Effector memory CD8-positive, alpha-beta T cell (primary cell): ENCODE measurements at regions not wholly inside any gene's neighbourhood (a gene's known extent, or its start where the extent isn't known, plus 50 kb on each side); places are given as distances from the start of the nearest gene placed in this dataset.

Experiments used
- ATAC-seq: fragments of 150-1000 bp; cut with Tn5 transposase; replicated peaks from 2 replicates; pipeline ENCODE4 v1.10.0; 2021; ENCODE audit warnings: mild to moderate bottlenecking, moderate library complexity
- DNase-seq, 3 experiments: peaks; one replicate each; pipeline ENCODE4 v3.0.0; 2021
- H3K27ac Mint-ChIP-seq, 2 donors: one replicate each; pipeline ENCODE4 v1.8.0; 2022; ENCODE audit warnings: mild to moderate bottlenecking in 2 of 2, mixed read lengths in 2 of 2, moderate library complexity in 2 of 2
- H3K27me3 Mint-ChIP-seq, 2 donors: one replicate each; pipeline ENCODE4 v1.8.0; 2022; ENCODE audit warnings: mixed read lengths in 2 of 2
- H3K36me3 Mint-ChIP-seq: one replicate; pipeline ENCODE4 v1.8.0; 2022; ENCODE audit warnings: mild to moderate bottlenecking, moderate library complexity, mixed read lengths; ENCODE audit not compliant: insufficient read depth
- H3K4me1 Mint-ChIP-seq, 2 donors: one replicate each; pipeline ENCODE4 v1.8.0; 2022; ENCODE audit warnings: low read depth in 2 of 2, mixed read lengths in 2 of 2
- H3K4me3 Mint-ChIP-seq, 2 donors: one replicate each; pipeline ENCODE4 v1.8.0; 2022; ENCODE audit warnings: mild to moderate bottlenecking in 2 of 2, mixed read lengths in 2 of 2, moderate library complexity in 2 of 2
- H3K9me3 Mint-ChIP-seq, 2 donors: one replicate each; pipeline ENCODE4 v1.8.0; 2022; ENCODE audit warnings: mixed read lengths in 2 of 2

DNA sequence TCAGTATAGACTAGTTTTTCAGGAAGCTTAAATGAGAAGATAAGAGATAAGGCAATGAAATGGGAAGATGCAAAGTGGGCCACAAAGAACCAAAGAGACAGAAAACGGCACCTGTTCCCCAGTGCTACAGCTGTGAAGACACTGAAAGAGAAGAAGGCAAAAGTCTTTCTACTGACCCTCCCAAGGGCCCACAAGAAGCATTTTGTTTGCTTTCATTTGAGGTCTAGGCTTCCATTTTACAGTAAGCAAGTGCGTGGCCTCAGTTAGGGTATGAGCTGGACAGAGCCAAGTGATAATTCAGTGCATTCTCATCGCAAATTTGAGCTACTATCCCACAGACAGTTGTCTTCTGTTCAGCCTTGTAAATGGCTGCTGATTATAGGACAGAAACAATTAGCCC, 53.4 kb upstream of the STK17B start:
- Mint-ChIP-seq H3K4me1 (peaks cover 38 to 40% of the 10 kb centered on the region in 2 donors), H3K36me3 (no peaks in the 10 kb centered on the region), H3K27ac (no peak overlapping the region), H3K9me3 (no peaks in the 10 kb centered on the region), H3K4me3 (peak overlapping the region in 1 of 2 donors; percentile 28), H3K27me3 (no peaks in the 10 kb centered on the region)
- ATAC-seq (no peak), DNase-seq (no peak)

- DNase-seq (no peak), ATAC-seq (no peak)
- H3K4me1 Mint-ChIP-seq, result peaks cover 39 to 40% of the 10 kb centered on the region in 2 donors
- H3K27me3 Mint-ChIP-seq, result no peaks in the 10 kb centered on the region
- H3K27ac Mint-ChIP-seq, result no peak overlapping the region
- no peaks in the 10 kb centered on the region for H3K36me3 Mint-ChIP-seq
- peak overlapping the region; percentile 14 to 28 for H3K4me3 Mint-ChIP-seq
- no peaks in the 10 kb centered on the region for H3K9me3 Mint-ChIP-seq
These were observed 53.8 kb upstream of the STK17B start for GRCh38 chr2:196225213-196225612.

GRCh38 chr2:196226058-196226706, 54.8 kb upstream of the STK17B start:
- ATAC-seq (no peak), DNase-seq (no peak)
- Mint-ChIP-seq H3K4me3 (peak overlapping the region; percentile 11 to 58), H3K9me3 (no peaks in the 10 kb centered on the region), H3K27me3 (no peaks in the 10 kb centered on the region), H3K27ac (peak overlapping the region in 1 of 2 donors; percentile 39), H3K4me1 (peaks cover 35 to 40% of the 10 kb centered on the region in 2 donors), H3K36me3 (peaks cover 5% of the 10 kb centered on the region)

DNA sequence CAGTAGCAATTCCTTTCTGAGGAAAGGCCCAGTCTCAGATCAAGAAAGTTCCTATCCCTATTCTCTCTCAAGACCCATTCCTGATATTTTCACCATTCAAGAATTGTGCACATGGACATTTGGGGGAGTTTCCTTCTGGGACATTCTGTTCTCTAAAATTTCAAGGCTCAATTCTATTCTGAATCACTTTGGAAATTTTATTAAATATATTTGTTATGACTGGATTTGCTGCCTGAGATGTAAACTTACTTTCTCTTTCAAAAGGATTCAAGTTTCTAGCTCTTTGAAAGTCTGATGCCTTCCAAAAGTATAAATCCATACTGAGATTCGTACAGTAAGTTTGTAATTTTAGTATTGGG, 55.3 kb upstream of the STK17B start:
- H3K4me1 Mint-ChIP-seq, result peaks cover 35 to 40% of the 10 kb centered on the region in 2 donors
- H3K4me3 Mint-ChIP-seq, result peak overlapping the region; percentile 11 to 58
- DNase-seq, result no peak
- H3K36me3 Mint-ChIP-seq, result peaks cover 5% of the 10 kb centered on the region
- H3K27ac Mint-ChIP-seq, result peak overlapping the region in 1 of 2 donors; percentile 81
- no peak for ATAC-seq
- H3K9me3 Mint-ChIP-seq, result no peaks in the 10 kb centered on the region
- no peaks in the 10 kb centered on the region for H3K27me3 Mint-ChIP-seq

DNA sequence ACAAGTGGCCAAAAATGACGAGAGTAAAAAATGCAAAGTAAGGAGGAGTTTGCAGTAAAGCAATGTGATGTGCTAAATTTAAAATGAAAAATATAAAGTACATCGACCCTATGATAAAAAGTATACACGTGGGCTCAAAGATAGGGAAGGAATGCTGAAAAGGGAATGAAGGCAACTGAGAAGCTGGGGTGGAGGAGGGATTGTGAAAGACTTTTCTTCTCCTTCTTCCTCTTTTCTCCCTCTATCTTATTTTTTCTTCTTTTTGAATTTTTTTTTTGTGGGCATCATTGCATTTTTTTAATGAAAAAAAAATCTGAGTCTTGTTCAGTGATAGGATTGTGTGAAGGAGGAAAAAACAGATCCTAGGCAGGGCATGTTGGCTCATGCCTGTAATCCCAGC, 57.6 kb upstream of the STK17B start:
- Mint-ChIP-seq H3K36me3 (peaks cover 5% of the 10 kb centered on the region), H3K27ac (peak overlapping the region; percentile 72 to 93), H3K4me1 (peaks cover 41 to 45% of the 10 kb centered on the region in 2 donors), H3K9me3 (no peaks in the 10 kb centered on the region), H3K27me3 (no peaks in the 10 kb centered on the region), H3K4me3 (no peak overlapping the region)
- DNase-seq, result no peak
- ATAC-seq, result no peak

DNA sequence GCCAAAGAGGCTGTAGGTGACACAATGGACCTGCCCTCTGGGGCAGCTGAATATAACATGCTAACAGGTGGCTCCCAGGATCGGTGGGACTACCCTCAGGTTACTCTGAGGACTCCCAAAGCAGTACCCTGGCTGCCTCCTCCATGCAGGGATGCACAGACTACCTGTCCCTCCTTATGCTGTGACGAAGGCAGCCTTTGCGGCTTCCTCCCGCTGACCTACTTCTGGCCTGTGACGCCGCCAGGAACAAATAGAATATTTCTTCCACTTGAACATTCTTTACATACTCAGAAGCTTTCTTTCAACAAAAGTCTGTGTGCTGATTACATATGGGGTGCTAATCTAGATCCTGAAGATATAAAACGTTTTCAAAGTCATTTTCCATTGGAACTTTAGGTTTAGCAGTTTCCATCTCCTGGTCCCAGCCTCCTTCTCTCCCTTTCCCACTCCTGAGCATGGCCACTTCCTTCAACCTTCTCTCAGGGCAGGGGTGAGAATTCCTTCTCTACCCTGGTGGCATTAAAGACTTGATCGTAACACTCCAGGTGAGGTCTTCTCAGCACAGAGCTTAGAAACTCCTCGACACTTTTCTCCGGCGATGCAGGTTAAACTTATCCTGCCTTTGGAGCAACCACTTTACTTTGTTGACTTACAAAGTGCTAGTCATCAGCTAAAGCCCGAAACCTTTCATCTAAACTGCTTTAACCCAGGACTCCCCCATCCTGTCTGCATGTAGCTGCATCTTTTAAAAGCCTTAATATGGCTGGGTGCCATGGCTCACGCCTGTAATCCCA, 58.9 kb upstream of the STK17B start:
- peaks cover 8% of the 10 kb centered on the region for H3K36me3 Mint-ChIP-seq
- no peaks in the 10 kb centered on the region for H3K27me3 Mint-ChIP-seq
- peaks cover 46% of the 10 kb centered on the region in 2 donors for H3K4me1 Mint-ChIP-seq
- H3K9me3 Mint-ChIP-seq, result no peaks in the 10 kb centered on the region
- DNase-seq, result peak; percentile 36 to 57 (median 56)
- peak; percentile 87 for ATAC-seq
- peak overlapping the region; percentile 74 to 93 for H3K27ac Mint-ChIP-seq
- peak overlapping the region; percentile 9 to 43 for H3K4me3 Mint-ChIP-seq

DNA sequence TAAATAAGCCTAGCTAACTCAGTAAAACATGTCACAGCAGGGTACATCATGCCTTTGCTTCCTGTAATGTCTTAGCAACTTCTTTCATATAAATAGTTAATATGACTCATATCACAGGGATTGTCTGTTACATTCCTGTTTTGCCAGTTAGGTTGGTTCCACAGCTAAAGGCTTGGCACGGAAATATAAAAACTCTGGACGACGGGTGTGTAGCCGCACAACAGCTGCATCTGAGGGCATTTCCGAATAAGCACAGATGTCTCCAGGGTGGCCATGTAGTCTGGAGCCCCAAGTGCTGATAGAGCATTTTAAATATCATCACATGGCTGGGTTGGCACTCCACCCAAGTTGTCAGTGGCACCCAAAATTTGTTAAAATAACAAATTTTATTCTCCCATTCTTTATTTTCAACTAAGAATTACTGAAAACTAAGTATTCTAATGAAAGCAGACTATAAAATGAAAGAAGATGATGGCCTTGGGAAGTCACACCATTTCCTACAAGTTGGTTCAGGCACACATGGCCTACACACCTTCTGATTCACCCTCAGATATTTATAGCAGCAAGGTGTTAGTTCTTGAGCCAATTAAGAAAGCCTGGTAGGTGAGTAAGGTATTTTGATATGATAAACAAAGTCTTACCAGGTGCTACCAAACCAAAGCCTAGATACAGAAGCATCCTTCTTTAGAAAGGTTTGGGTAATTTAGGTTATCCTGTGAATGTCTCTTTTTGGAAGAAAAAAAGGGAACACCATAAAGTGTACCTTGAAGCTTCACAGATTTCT, 61.8 kb upstream of the STK17B start:
- peaks cover 40 to 49% of the 10 kb centered on the region in 2 donors for H3K4me1 Mint-ChIP-seq
- peaks cover 9% of the 10 kb centered on the region for H3K36me3 Mint-ChIP-seq
- H3K4me3 Mint-ChIP-seq, result peak overlapping the region; percentile 21 to 41
- DNase-seq (no peak), ATAC-seq (no peak)
- H3K27me3 Mint-ChIP-seq, result no peaks in the 10 kb centered on the region
- no peaks in the 10 kb centered on the region for H3K9me3 Mint-ChIP-seq
- peak overlapping the region; percentile 66 to 84 for H3K27ac Mint-ChIP-seq

- H3K27ac Mint-ChIP-seq, result peak overlapping the region; percentile 66 to 84
- ATAC-seq (peak; percentile 3), DNase-seq (no peak)
- peak overlapping the region; percentile 21 to 41 for H3K4me3 Mint-ChIP-seq
- no peaks in the 10 kb centered on the region for H3K27me3 Mint-ChIP-seq
- peaks cover 9% of the 10 kb centered on the region for H3K36me3 Mint-ChIP-seq
- H3K4me1 Mint-ChIP-seq, result peaks cover 47 to 50% of the 10 kb centered on the region in 2 donors
- no peaks in the 10 kb centered on the region for H3K9me3 Mint-ChIP-seq
These were observed 62.6 kb upstream of the STK17B start for GRCh38 chr2:196233805-196234475.

- Mint-ChIP-seq H3K27ac (peak overlapping the region; percentile 66 to 84), H3K4me3 (peak overlapping the region; percentile 45 to 58), H3K4me1 (peaks cover 50 to 54% of the 10 kb centered on the region in 2 donors), H3K36me3 (peaks cover 9% of the 10 kb centered on the region), H3K9me3 (no peaks in the 10 kb centered on the region), H3K27me3 (no peaks in the 10 kb centered on the region)
- ATAC-seq, result peak; percentile 46
- DNase-seq, result peak; percentile 7 to 19 (median 16)
These were observed 63.3 kb upstream of the STK17B start for GRCh38 chr2:196234672-196235071.

- peak overlapping the region; percentile 59 to 77 for H3K4me3 Mint-ChIP-seq
- H3K27me3 Mint-ChIP-seq, result no peaks in the 10 kb centered on the region
- no peak for ATAC-seq
- H3K9me3 Mint-ChIP-seq, result peaks cover 0 to 5% of the 10 kb centered on the region in 2 donors
- peaks cover 7% of the 10 kb centered on the region for H3K36me3 Mint-ChIP-seq
- no peak for DNase-seq
- peaks cover 62 to 63% of the 10 kb centered on the region in 2 donors for H3K4me1 Mint-ChIP-seq
- H3K27ac Mint-ChIP-seq, result peak overlapping the region; percentile 89 to 95
These were observed 67.5 kb upstream of the STK17B start for GRCh38 chr2:196238836-196239380.

DNA sequence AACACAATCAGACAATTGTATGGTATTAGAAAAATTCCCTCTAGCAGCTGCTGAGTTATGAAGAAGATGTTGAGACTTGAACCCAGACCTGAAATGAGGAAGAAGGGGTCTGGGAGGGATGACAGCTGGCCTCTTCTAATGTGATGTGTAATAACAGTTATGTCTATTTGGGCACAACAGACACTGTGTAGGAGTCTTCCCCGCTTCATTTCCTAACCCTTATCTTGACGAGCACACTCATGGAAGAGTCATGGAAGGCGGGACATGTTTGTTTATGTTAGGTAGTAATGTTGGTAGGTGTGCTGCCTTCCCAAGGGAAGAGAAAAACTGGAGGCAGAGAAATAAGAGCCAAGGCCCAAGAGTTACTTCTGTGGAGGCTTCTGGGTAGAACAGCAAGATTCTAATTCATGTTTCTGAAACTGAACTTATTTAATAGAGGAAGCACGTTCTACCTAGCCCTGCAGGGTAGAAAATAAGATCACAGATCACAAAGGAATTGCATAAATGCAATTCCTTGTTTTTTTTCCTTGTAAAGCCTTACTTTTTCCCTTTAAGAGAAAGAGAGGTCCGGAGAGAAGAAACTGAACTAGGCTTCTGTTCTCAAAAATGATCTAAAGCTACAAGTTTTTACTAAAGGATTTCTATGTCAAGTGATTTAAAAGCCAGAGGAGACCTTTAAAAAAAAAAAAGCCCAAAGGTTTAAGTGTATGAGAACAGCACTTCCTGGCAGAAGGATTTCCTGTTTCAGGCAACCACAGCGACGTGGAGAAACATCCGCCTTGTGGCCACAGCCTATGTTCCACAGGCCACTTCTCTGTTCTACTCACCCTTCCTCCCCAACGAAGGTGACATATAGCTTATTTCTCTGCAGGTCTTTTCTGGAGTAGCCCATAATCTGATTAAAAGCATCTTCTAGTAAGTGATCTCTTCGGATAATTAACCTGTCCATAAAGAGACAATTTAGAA, 68.5 kb upstream of the STK17B start:
- ATAC-seq, result peak; percentile 94
- peak; percentile 73 to 74 (median 74) for DNase-seq
- Mint-ChIP-seq H3K4me1 (peaks cover 56 to 60% of the 10 kb centered on the region in 2 donors), H3K9me3 (peaks cover 0 to 5% of the 10 kb centered on the region in 2 donors), H3K36me3 (peaks cover 7% of the 10 kb centered on the region), H3K4me3 (peak overlapping the region; percentile 59 to 77), H3K27me3 (no peaks in the 10 kb centered on the region), H3K27ac (peak overlapping the region; percentile 89 to 95)

GRCh38 chr2:196241175-196241574, 69.8 kb upstream of the STK17B start:
- peak overlapping the region; percentile 59 to 77 for H3K4me3 Mint-ChIP-seq
- DNase-seq, result no peak

More at GRCh38 chr2:196241175-196241574, 69.8 kb upstream of the STK17B start:
- no peak for ATAC-seq
- H3K9me3 Mint-ChIP-seq, result peaks cover 0 to 5% of the 10 kb centered on the region in 2 donors
- H3K36me3 Mint-ChIP-seq, result peaks cover 3% of the 10 kb centered on the region
- H3K27me3 Mint-ChIP-seq, result no peaks in the 10 kb centered on the region
- H3K27ac Mint-ChIP-seq, result peak overlapping the region; percentile 89 to 95
- peaks cover 54 to 62% of the 10 kb centered on the region in 2 donors for H3K4me1 Mint-ChIP-seq
